ENCODE measurements at regions not wholly inside any gene's neighbourhood (a gene's known extent, or its start where the extent isn't known, plus 50 kb on each side); places are given as distances from the start of the nearest gene placed in this dataset.

GRCh38 chr1:13956393-13956792 is 256.4 kb downstream of the PRDM2 start:
- H3K27ac ChIP-seq (ENCODE audit: low read depth, low read length): no peak overlapping the region
- no peaks in the 10 kb centered on the region for H3K27me3 ChIP-seq (ENCODE audit: control insufficient read depth, low read length)
- H3F3A ChIP-seq (ENCODE audit: control insufficient read depth, insufficient read depth): no peaks in the 10 kb centered on the region
- H3K4me1 ChIP-seq (ENCODE audit: control insufficient read depth, low read length): no peaks in the 10 kb centered on the region
- TF ChIP-seq CTCF (IDR thresholded peaks at IDR 0.05; ENCODE audit: low read depth, low read length, poor library complexity, severe bottlenecking) (no peak), EZH2phosphoT487 (IDR thresholded peaks at IDR 0.05; ENCODE audit: borderline replicate concordance, low read length) (no peak)
- H3K9me2 ChIP-seq (replicated peaks; ENCODE audit: control insufficient read depth, low read length): no peaks in the 10 kb centered on the region
- no peak overlapping the region for H3K4me3 ChIP-seq (ENCODE audit: low read length)
- no peaks in the 10 kb centered on the region for H4K20me1 ChIP-seq (ENCODE audit: control insufficient read depth, insufficient read depth, low read depth, low read length)
- H3K36me3 ChIP-seq (ENCODE audit: control insufficient read depth, low read length): no peaks in the 10 kb centered on the region
- no peak overlapping the region for H3K4me2 ChIP-seq (ENCODE audit: low read length)
- no peaks in the 10 kb centered on the region for H3K9me3 ChIP-seq (ENCODE audit: control insufficient read depth, insufficient read depth, low read length)
- H3K79me2 ChIP-seq (ENCODE audit: control insufficient read depth, low read length): no peaks in the 10 kb centered on the region

DNA sequence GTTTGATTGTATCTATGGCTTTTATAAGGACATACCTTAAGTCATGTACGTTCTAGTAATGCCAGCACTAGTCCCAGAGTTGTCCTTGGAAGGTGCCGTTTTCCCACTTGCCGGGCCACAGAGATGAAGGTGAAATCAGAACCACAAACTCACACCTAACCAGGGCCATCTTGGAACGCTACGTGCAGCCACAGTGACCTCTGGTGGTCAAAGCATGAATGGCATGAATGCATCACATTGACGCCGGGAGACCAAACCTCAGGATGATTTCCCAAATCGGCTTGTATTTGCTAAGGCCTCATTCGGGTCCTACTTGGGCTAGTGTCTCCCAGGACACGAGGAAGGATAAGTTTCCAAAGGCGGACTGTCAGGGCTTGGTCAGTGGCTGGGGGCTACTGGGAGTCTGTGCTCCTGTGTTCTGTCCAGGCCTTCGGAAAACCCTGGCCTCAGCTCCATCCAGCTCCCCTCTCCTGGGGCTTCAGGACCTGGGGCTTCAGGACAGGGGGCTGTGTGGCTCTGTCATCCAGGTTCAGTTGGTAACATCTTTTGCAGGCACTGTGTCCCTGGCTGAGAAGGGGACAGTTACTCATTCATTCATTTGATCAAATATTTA is 260.5 kb downstream of the PRDM2 start:
- Histone ChIP-seq H3K27ac (ENCODE audit: low read depth, low read length) (no peak overlapping the region), H3K4me2 (ENCODE audit: low read length) (no peak overlapping the region), H3K79me2 (ENCODE audit: control insufficient read depth, low read length) (no peaks in the 10 kb centered on the region), H3F3A (ENCODE audit: control insufficient read depth, insufficient read depth) (no peaks in the 10 kb centered on the region), H3K4me1 (ENCODE audit: control insufficient read depth, low read length) (no peaks in the 10 kb centered on the region), H3K9me3 (ENCODE audit: control insufficient read depth, insufficient read depth, low read length) (no peaks in the 10 kb centered on the region), H3K27me3 (ENCODE audit: control insufficient read depth, low read length) (peaks cover 11% of the 10 kb centered on the region; the same call in 1 of the 2 replicates), H3K36me3 (ENCODE audit: control insufficient read depth, low read length) (no peaks in the 10 kb centered on the region), H3K9me2 (replicated peaks; ENCODE audit: control insufficient read depth, low read length) (no peaks in the 10 kb centered on the region), H4K20me1 (ENCODE audit: control insufficient read depth, insufficient read depth, low read depth, low read length) (no peaks in the 10 kb centered on the region), H3K4me3 (ENCODE audit: low read length) (no peak overlapping the region)
- TF ChIP-seq EZH2phosphoT487 (IDR thresholded peaks at IDR 0.05; ENCODE audit: borderline replicate concordance, low read length): no peak
- TF ChIP-seq CTCF (IDR thresholded peaks at IDR 0.05; ENCODE audit: low read depth, low read length, poor library complexity, severe bottlenecking): peak; percentile 90

- Histone ChIP-seq H3K4me1 (ENCODE audit: control insufficient read depth, low read length) (no peaks in the 10 kb centered on the region), H3K27me3 (ENCODE audit: control insufficient read depth, low read length) (peaks cover 11% of the 10 kb centered on the region; the same call in 1 of the 2 replicates), H4K20me1 (ENCODE audit: control insufficient read depth, insufficient read depth, low read depth, low read length) (no peaks in the 10 kb centered on the region), H3K9me2 (replicated peaks; ENCODE audit: control insufficient read depth, low read length) (no peaks in the 10 kb centered on the region), H3K4me2 (ENCODE audit: low read length) (no peak overlapping the region), H3K79me2 (ENCODE audit: control insufficient read depth, low read length) (no peaks in the 10 kb centered on the region), H3K36me3 (ENCODE audit: control insufficient read depth, low read length) (no peaks in the 10 kb centered on the region), H3F3A (ENCODE audit: control insufficient read depth, insufficient read depth) (no peaks in the 10 kb centered on the region), H3K4me3 (ENCODE audit: low read length) (no peak overlapping the region), H3K27ac (ENCODE audit: low read depth, low read length) (no peak overlapping the region), H3K9me3 (ENCODE audit: control insufficient read depth, insufficient read depth, low read length) (no peaks in the 10 kb centered on the region)
- TF ChIP-seq CTCF (IDR thresholded peaks at IDR 0.05; ENCODE audit: low read depth, low read length, poor library complexity, severe bottlenecking) (no peak), EZH2phosphoT487 (IDR thresholded peaks at IDR 0.05; ENCODE audit: borderline replicate concordance, low read length) (no peak)
Observed at GRCh38 chr1:13964768-13965167, 264.8 kb downstream of the PRDM2 start.

Data from DOHH2 (cell line).